ENCODE measurements at regions not wholly inside any gene's neighbourhood (a gene's known extent, or its start where the extent isn't known, plus 50 kb on each side); places are given as distances from the start of the nearest gene placed in this dataset.

DNA sequence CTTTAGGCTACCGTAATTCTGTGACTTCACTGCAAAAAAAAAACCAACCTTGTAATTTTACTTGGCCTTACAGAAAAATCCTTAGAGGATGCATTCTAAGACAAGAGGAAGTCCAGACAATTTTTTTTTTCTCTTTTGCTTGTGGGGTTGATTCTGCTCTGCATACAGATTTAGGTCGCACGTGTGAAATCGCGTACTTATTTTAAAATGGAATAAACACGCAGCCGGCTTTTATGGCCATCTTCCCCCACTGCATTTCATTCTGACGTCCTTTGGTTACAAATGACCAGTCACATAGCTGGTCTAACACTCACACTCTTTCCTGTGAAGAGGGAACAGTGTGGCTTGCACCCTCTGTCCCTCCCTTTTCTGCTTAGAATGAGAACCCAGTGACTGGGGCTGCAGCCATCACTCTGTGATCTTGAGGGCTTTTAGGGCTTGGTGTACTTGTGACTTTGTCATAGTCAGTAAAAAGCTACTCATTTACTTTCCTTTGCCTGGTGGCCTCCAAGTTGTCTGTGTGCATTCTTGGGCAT, 63.6 kb upstream of the CARD11 start:
- TF ChIP-seq, protein P1, sequence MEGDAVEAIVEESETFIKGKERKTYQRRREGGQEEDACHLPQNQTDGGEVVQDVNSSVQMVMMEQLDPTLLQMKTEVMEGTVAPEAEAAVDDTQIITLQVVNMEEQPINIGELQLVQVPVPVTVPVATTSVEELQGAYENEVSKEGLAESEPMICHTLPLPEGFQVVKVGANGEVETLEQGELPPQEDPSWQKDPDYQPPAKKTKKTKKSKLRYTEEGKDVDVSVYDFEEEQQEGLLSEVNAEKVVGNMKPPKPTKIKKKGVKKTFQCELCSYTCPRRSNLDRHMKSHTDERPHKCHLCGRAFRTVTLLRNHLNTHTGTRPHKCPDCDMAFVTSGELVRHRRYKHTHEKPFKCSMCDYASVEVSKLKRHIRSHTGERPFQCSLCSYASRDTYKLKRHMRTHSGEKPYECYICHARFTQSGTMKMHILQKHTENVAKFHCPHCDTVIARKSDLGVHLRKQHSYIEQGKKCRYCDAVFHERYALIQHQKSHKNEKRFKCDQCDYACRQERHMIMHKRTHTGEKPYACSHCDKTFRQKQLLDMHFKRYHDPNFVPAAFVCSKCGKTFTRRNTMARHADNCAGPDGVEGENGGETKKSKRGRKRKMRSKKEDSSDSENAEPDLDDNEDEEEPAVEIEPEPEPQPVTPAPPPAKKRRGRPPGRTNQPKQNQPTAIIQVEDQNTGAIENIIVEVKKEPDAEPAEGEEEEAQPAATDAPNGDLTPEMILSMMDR (IDR thresholded peaks at IDR 0.05; ENCODE audit: low read depth, low read length): no peak
- H3K4me3 ChIP-seq (replicated peaks in 1 of 2; ENCODE audit: low read depth in 2 of 2, low read length in 2 of 2): no peak overlapping the region
- no peak for DNase-seq (ENCODE audit: low read depth in 2 of 2)

DNA sequence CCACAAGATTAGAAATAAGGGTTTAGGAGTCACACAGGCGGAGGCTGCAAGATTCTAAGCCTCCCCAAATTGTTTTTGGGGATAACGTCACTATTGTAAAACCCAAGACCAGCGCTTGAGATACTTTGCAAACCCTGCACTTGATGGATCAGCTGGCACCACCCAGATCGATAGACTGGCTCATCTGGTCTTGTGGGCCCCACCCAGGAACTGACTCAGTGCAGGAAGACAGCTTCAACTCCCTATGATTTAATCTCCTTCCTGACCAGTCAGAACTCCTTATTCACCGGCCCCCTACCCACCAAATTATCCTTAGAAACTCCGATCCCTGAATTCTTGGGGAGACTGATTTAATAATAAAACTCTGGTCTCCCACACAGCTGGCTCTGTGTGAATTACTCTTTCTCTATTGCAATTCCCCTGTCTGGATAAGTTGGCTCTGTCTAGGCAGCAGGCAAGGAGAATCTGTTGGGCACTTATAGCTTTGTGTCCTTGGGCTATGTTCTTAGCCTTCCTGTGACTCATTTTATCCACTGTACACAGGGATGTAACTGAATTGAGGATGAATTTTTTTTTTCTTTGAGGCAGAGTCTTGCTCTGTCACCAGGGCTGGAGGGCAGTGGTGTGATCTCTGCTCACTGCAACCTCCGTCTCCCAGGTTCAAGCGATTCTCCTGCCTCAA, 64.4 kb upstream of the CARD11 start:
- TF ChIP-seq, protein P1 (IDR thresholded peaks at IDR 0.05; ENCODE audit: low read depth, low read length): no peak
- H3K4me3 ChIP-seq (replicated peaks in 1 of 2; ENCODE audit: low read depth in 2 of 2, low read length in 2 of 2): no peak overlapping the region
- DNase-seq (ENCODE audit: low read depth in 2 of 2): no peak

DNA sequence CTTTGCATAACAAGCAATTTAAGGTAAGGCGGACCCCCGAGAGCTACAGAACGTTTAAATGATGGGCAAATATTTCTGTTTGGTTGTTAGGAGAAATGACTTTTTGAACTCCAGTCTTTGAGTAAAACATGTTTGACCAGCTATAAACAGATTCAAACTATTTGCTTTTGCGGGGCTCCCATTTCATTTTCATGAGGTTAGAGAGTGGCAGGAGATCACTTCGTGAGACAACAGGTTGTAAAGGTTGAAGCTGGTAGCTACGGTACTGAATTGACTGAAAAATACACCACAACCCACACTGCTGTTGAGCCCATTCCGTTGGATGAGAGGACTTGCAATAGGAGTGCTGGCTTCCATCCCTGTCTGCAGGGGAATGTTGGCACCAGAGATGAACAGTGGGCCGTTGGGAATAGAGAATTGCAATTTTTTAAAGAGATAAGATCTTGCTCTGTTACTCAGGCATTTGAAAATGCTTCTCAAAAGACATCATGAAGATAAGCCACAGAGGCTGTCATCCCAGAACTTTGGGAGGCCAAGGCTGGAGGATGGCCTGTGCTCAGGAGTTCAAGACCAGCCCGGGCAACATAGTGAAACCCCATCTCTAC, 65.7 kb upstream of the CARD11 start:
- TF ChIP-seq, protein P1 (IDR thresholded peaks at IDR 0.05; ENCODE audit: low read depth, low read length): no peak
- H3K4me3 ChIP-seq (replicated peaks in 1 of 2; ENCODE audit: low read depth in 2 of 2, low read length in 2 of 2): no peak overlapping the region
- peak in 1 of 2 donors; percentile 2 for DNase-seq (ENCODE audit: low read depth in 2 of 2)

DNA sequence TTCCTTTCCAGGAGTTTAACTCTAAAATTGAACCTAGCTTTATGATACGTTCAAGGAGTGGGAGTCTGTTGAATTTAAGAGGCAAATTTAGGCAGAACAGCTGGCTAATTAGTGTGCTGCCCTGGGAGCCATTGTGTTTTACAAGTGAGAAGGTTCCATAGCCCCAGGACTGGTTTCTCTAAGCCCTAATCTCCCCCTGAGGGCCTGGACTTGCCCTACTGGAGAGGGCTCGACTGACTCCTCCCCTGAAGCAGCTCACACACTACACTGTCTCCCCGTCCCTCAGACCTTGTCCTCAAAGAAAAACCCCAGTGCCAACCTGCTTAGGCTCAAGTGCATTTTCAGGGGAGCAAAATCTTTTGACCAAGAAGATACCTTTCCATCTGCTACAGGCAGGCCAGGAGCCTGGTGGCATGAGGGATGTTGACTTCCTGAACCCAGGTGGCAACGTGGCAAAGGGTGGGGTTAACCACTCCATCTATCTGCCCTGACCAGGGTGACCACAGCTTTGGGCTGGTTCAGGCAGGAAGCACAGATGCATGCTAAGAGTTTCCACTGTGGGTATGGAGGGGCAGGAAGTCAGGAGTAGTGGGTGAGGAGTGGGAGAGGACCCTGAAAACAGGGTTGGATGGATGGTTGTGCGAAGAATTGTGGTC, 68.9 kb upstream of the CARD11 start:
- TF ChIP-seq, protein P1 (IDR thresholded peaks at IDR 0.05; ENCODE audit: low read depth, low read length): no peak
- no peak overlapping the region for H3K4me3 ChIP-seq (replicated peaks in 1 of 2; ENCODE audit: low read depth in 2 of 2, low read length in 2 of 2)
- DNase-seq (ENCODE audit: low read depth in 2 of 2): no peak

DNA sequence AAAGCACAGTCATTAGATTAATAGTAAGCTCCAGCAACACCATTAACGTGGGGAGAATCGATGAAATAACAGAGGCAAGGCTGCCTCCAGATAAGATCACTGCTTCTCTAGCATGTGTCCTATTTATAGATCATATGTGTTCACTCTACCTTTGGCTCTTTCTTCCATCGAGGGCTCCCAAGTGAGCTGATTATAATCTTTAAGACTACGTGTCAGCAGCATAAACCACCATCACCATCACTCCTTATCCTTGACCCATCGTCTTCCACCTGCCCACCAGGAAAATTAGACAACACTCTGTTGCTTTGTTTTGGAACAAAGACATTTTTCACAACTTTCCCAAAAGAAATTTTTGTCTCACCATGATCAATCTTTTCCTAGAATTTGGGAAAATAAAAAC, 71.2 kb upstream of the CARD11 start:
- DNase-seq (ENCODE audit: low read depth in 2 of 2): no peak
- TF ChIP-seq, protein P1 (IDR thresholded peaks at IDR 0.05; ENCODE audit: low read depth, low read length): no peak
- no peak overlapping the region for H3K4me3 ChIP-seq (replicated peaks in 1 of 2; ENCODE audit: low read depth in 2 of 2, low read length in 2 of 2)

DNA sequence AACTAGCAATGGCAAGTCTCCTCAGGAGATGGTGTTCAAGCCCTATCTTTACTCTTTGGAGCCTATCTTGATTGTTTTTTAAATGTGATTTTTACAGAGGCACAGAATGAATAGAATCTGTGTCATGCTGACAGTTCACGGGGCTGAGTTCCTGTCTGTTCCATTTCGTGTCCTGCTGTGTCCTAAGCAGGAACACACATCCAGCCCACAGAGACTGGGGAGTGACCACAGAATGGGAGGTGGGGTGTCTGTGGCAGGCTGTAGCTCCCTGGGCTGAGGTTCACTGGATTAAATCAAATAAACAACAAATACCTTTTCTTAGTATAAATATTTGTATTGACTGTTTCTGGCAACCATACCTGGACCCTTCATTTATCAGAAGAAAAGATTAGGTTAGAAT, 73.4 kb upstream of the CARD11 start:
- TF ChIP-seq, protein P1 (IDR thresholded peaks at IDR 0.05; ENCODE audit: low read depth, low read length): no peak
- DNase-seq (ENCODE audit: low read depth in 2 of 2): no peak
- no peak overlapping the region for H3K4me3 ChIP-seq (replicated peaks in 1 of 2; ENCODE audit: low read depth in 2 of 2, low read length in 2 of 2)

All from cardiac fibroblast (primary cell).